ENCODE measurements at regions not wholly inside any gene's neighbourhood (a gene's known extent, or its start where the extent isn't known, plus 50 kb on each side); places are given as distances from the start of the nearest gene placed in this dataset.

DNA sequence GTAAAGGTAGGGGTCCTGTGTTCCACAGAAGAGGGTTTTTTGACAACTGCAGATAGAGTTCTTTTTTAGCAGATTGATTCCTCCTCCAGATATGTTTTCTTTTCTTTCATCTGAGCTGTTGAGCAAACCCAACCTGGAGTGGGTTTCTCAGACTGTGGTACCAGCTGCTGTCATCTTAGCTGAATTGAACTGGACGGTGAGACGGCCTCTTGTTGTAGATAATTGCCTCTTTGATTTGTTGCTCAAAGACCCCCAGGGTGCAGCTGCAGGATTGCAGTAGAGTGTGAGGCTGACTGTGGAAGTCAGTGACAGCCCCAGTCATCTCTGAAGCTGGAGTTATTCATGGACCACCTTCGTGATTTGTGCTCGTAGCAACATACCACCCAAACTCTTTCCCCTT lies 317.7 kb downstream of the AACS start:
- TF ChIP-seq MAX (IDR thresholded peaks at IDR 0.05; ENCODE audit: insufficient read depth, insufficient read length) (no peak), CTCF (IDR thresholded peaks at IDR 0.05; ENCODE audit: extremely low read depth in 1 of 2, insufficient read depth in 1 of 2, low read depth in 1 of 2, low read length in 2 of 2) (no peak), POLR2A (IDR thresholded peaks at IDR 0.05; ENCODE audit: low read depth, low read length) (no peak), FOS (IDR thresholded peaks at IDR 0.05; ENCODE audit: borderline replicate concordance, insufficient read depth, low read length) (no peak), EZH2 (IDR thresholded peaks at IDR 0.05; ENCODE audit: borderline replicate concordance, low read depth, low read length, severe bottlenecking) (no peak), POLR2AphosphoS5 (IDR thresholded peaks at IDR 0.05; ENCODE audit: insufficient read depth, low read depth, low read length) (no peak)

All from endothelial cell of umbilical vein (primary cell).